ENCODE measurements at regions not wholly inside any gene's neighbourhood (a gene's known extent, or its start where the extent isn't known, plus 50 kb on each side); places are given as distances from the start of the nearest gene placed in this dataset.

- Histone ChIP-seq H3K9me3 (ENCODE audit: insufficient read depth, low read depth, low read length) (no peaks in the 10 kb centered on the region), H3K36me3 (ENCODE audit: insufficient read depth, low read length) (no peaks in the 10 kb centered on the region), H3K4me2 (ENCODE audit: low read length) (no peak overlapping the region), H3K9ac (ENCODE audit: low read length) (no peak overlapping the region), H2AFZ (ENCODE audit: low read depth, low read length) (no peak overlapping the region), H3K79me2 (ENCODE audit: insufficient read depth, low read length) (no peaks in the 10 kb centered on the region), H3K27me3 (ENCODE audit: insufficient read depth, low read length) (no peaks in the 10 kb centered on the region), H3K4me1 (ENCODE audit: insufficient read depth, low read length) (no peaks in the 10 kb centered on the region), H3K4me3 (ENCODE audit: insufficient read depth, low read depth, low read length) (no peak overlapping the region), H4K20me1 (ENCODE audit: insufficient read depth, low read length) (no peaks in the 10 kb centered on the region), H3K27ac (ENCODE audit: low read depth, low read length) (no peak overlapping the region)
- Mint-ChIP-seq H3K36me3 (ENCODE audit: low read depth, unreplicated experiment) (no peaks in the 10 kb centered on the region), H3K27me3 (ENCODE audit: low read depth, unreplicated experiment) (no peaks in the 10 kb centered on the region), H3K9me3 (ENCODE audit: unreplicated experiment) (peaks cover 3% of the 10 kb centered on the region), H3K4me1 (ENCODE audit: low read depth, unreplicated experiment) (no peaks in the 10 kb centered on the region), H3K27ac (ENCODE audit: unreplicated experiment) (no peak overlapping the region), H3K4me3 (ENCODE audit: unreplicated experiment) (no peak overlapping the region)
- TF ChIP-seq, protein P1, sequence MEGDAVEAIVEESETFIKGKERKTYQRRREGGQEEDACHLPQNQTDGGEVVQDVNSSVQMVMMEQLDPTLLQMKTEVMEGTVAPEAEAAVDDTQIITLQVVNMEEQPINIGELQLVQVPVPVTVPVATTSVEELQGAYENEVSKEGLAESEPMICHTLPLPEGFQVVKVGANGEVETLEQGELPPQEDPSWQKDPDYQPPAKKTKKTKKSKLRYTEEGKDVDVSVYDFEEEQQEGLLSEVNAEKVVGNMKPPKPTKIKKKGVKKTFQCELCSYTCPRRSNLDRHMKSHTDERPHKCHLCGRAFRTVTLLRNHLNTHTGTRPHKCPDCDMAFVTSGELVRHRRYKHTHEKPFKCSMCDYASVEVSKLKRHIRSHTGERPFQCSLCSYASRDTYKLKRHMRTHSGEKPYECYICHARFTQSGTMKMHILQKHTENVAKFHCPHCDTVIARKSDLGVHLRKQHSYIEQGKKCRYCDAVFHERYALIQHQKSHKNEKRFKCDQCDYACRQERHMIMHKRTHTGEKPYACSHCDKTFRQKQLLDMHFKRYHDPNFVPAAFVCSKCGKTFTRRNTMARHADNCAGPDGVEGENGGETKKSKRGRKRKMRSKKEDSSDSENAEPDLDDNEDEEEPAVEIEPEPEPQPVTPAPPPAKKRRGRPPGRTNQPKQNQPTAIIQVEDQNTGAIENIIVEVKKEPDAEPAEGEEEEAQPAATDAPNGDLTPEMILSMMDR (IDR thresholded peaks at IDR 0.05; ENCODE audit: insufficient read depth, low read depth, low read length): no peak
- TF ChIP-seq EZH2 (IDR thresholded peaks at IDR 0.05; ENCODE audit: insufficient read depth, low read length): no peak
- FAIRE-seq (no peak), DNase-seq (ENCODE audit: low read depth) (no peak)
Measured at GRCh38 chr21:27756191-27756590, 789.3 kb upstream of the ADAMTS5 start.

DNA sequence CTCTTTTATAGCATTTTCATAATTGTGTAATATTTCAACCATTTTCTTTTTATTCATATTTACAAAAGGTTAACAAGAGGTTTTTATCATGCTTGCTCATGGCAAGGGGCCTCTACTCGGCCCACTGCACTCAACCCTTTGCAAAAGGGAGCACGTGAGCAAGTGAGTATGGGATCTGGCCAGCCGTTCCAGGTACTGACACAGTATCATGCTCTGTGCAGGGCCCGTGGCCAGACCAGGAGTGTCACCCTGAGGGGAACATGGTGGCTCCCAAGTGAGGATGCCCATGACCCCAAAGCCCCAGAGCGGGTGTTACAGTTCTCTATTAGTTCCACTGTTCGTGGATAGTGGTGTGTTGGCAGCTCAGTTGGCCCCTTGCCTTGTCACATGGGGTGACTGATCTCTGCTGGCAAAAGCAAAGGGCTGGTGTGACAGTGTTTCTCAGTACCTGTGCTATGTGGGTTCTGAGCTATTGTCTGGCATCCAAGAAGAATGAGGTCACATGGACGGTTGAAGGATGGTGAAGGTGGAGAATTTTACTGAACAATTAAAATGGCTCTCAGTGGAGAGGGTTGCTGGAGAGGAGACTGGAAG is 777.2 kb upstream of the ADAMTS5 start:
- Mint-ChIP-seq H3K27ac (ENCODE audit: unreplicated experiment) (no peak overlapping the region), H3K36me3 (ENCODE audit: low read depth, unreplicated experiment) (no peaks in the 10 kb centered on the region), H3K4me1 (ENCODE audit: low read depth, unreplicated experiment) (no peaks in the 10 kb centered on the region)

DNA sequence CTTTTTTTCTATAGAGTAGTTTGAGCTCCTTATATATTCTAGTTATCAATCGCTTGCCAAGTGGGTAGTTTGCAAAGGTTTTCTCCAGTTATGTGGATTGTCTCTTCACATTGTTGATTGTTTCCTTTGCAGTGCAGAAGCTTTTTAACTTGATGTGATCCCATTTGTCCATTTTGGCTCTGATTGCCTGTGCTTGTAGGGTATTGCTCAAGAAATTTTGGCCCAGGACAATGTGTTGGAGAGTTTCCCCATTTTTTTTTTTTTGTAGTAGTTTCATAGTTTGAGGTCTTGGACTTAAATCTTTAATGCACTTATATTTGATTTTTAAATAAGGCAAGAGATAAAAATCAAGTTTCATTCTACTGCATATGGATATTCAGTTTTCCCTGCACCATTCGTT is 774.8 kb upstream of the ADAMTS5 start:
- no peak overlapping the region for H3K27ac Mint-ChIP-seq (ENCODE audit: unreplicated experiment)
- no peaks in the 10 kb centered on the region for H3K4me1 ChIP-seq (ENCODE audit: insufficient read depth, low read length)
- TF ChIP-seq EZH2 (IDR thresholded peaks at IDR 0.05; ENCODE audit: insufficient read depth, low read length): no peak
- TF ChIP-seq, protein P1 (IDR thresholded peaks at IDR 0.05; ENCODE audit: insufficient read depth, low read depth, low read length): no peak
- no peak overlapping the region for H3K9ac ChIP-seq (ENCODE audit: low read length)
- no peak overlapping the region for H3K4me2 ChIP-seq (ENCODE audit: low read length)
- no peak for FAIRE-seq
- no peak for DNase-seq (ENCODE audit: low read depth)
- no peak overlapping the region for H3K27ac ChIP-seq (ENCODE audit: low read depth, low read length)
- H3K4me3 Mint-ChIP-seq (ENCODE audit: unreplicated experiment): no peak overlapping the region
- H3K4me3 ChIP-seq (ENCODE audit: insufficient read depth, low read depth, low read length): no peak overlapping the region
- no peaks in the 10 kb centered on the region for H3K27me3 ChIP-seq (ENCODE audit: insufficient read depth, low read length)
- peaks cover 3% of the 10 kb centered on the region for H3K9me3 Mint-ChIP-seq (ENCODE audit: unreplicated experiment)
- no peak overlapping the region for H2AFZ ChIP-seq (ENCODE audit: low read depth, low read length)
- no peaks in the 10 kb centered on the region for H4K20me1 ChIP-seq (ENCODE audit: insufficient read depth, low read length)
- no peaks in the 10 kb centered on the region for H3K36me3 Mint-ChIP-seq (ENCODE audit: low read depth, unreplicated experiment)
- no peaks in the 10 kb centered on the region for H3K4me1 Mint-ChIP-seq (ENCODE audit: low read depth, unreplicated experiment)
- no peaks in the 10 kb centered on the region for H3K36me3 ChIP-seq (ENCODE audit: insufficient read depth, low read length)
- H3K27me3 Mint-ChIP-seq (ENCODE audit: low read depth, unreplicated experiment): no peaks in the 10 kb centered on the region
- H3K79me2 ChIP-seq (ENCODE audit: insufficient read depth, low read length): no peaks in the 10 kb centered on the region
- H3K9me3 ChIP-seq (ENCODE audit: insufficient read depth, low read depth, low read length): peaks cover 3% of the 10 kb centered on the region

More for the DNA sequence above, 777.2 kb upstream of the ADAMTS5 start:
- H3K79me2 ChIP-seq (ENCODE audit: insufficient read depth, low read length): no peaks in the 10 kb centered on the region
- H3K27me3 ChIP-seq (ENCODE audit: insufficient read depth, low read length): no peaks in the 10 kb centered on the region
- Mint-ChIP-seq H3K4me3 (ENCODE audit: unreplicated experiment) (no peak overlapping the region), H3K9me3 (ENCODE audit: unreplicated experiment) (peaks cover 7% of the 10 kb centered on the region), H3K27me3 (ENCODE audit: low read depth, unreplicated experiment) (no peaks in the 10 kb centered on the region)
- H3K9ac ChIP-seq (ENCODE audit: low read length): no peak overlapping the region
- H4K20me1 ChIP-seq (ENCODE audit: insufficient read depth, low read length): no peaks in the 10 kb centered on the region
- no peak for TF ChIP-seq EZH2 (IDR thresholded peaks at IDR 0.05; ENCODE audit: insufficient read depth, low read length)
- TF ChIP-seq, protein P1 (IDR thresholded peaks at IDR 0.05; ENCODE audit: insufficient read depth, low read depth, low read length): no peak
- no peak overlapping the region for H3K27ac ChIP-seq (ENCODE audit: low read depth, low read length)
- no peak overlapping the region for H3K4me2 ChIP-seq (ENCODE audit: low read length)
- no peaks in the 10 kb centered on the region for H3K4me1 ChIP-seq (ENCODE audit: insufficient read depth, low read length)
- peaks cover 3% of the 10 kb centered on the region for H3K9me3 ChIP-seq (ENCODE audit: insufficient read depth, low read depth, low read length)
- no peak overlapping the region for H2AFZ ChIP-seq (ENCODE audit: low read depth, low read length)
- no peaks in the 10 kb centered on the region for H3K36me3 ChIP-seq (ENCODE audit: insufficient read depth, low read length)
- DNase-seq (ENCODE audit: low read depth) (no peak), FAIRE-seq (no peak)
- no peak overlapping the region for H3K4me3 ChIP-seq (ENCODE audit: insufficient read depth, low read depth, low read length)
